GM23338 (cell line): ENCODE measurements at regions not wholly inside any gene's neighbourhood (a gene's known extent, or its start where the extent isn't known, plus 50 kb on each side); places are given as distances from the start of the nearest gene placed in this dataset.

Experiments used
- ATAC-seq: fragments of 200-7000 bp; cut with Tn5 transposase; 3 replicates; pipeline ENCODE4 v1.9.1; 2020
- DNase-seq: peaks from one replicate; pipeline ENCODE4 v3.0.0-alpha.2; 2015; ENCODE audit warnings: low spot score
- H2AFZ ChIP-seq: fragments of 200-600 bp; sonication (generic); 2 replicates; pipeline ENCODE4 v1.8.0; 2016; ENCODE audit warnings: antibody characterized with exemption, mild to moderate bottlenecking, moderate library complexity
- H3F3A ChIP-seq: fragments of 200-600 bp; sonication (generic); replicated peaks from 2 replicates; pipeline ENCODE4 v1.8.0; 2017; ENCODE audit warnings: antibody characterized with exemption, mixed run types, low read depth
- H3K27ac ChIP-seq: fragments of 200-600 bp; sonication (generic); 2 replicates; pipeline ENCODE4 v1.6.1; 2016; ENCODE audit warnings: low read depth
- H3K27me3 ChIP-seq: fragments of 200-600 bp; sonication (generic); 2 replicates; pipeline ENCODE4 v1.8.0; 2016; ENCODE audit warnings: mild to moderate bottlenecking, mixed run types, moderate library complexity; ENCODE audit not compliant: insufficient read depth
- H3K36me3 ChIP-seq: fragments of 200-600 bp; sonication (generic); 2 replicates; pipeline ENCODE4 v1.8.0; 2016; ENCODE audit warnings: mild to moderate bottlenecking; ENCODE audit not compliant: insufficient read depth
- H3K4me1 ChIP-seq: fragments of 200-600 bp; sonication (generic); 2 replicates; pipeline ENCODE4 v1.8.0; 2016; ENCODE audit warnings: mild to moderate bottlenecking, moderate library complexity; ENCODE audit not compliant: insufficient read depth
- H3K4me2 ChIP-seq: fragments of 200-600 bp; sonication (generic); 2 replicates; pipeline ENCODE4 v1.7.1; 2017; ENCODE audit warnings: mixed run types
- H3K4me3 ChIP-seq: fragments of 200-600 bp; sonication (generic); 2 replicates; pipeline ENCODE4 v1.6.1; 2016; ENCODE audit warnings: mixed run types
- H3K79me2 ChIP-seq: fragments of 200-600 bp; sonication (generic); replicated peaks from 2 replicates; pipeline ENCODE4 v1.8.0; 2017; ENCODE audit warnings: mild to moderate bottlenecking; ENCODE audit not compliant: insufficient read depth
- H3K9me2 ChIP-seq: fragments of 200-600 bp; sonication (generic); 2 replicates; pipeline ENCODE4 v1.8.0; 2017; ENCODE audit not compliant: insufficient read depth
- H4K20me1 ChIP-seq: fragments of 200-600 bp; sonication (generic); replicated peaks from 2 replicates; pipeline ENCODE4 v1.8.0; 2017; ENCODE audit warnings: mild to moderate bottlenecking; ENCODE audit not compliant: insufficient read depth
- H3K27ac Mint-ChIP-seq: 2 replicates; pipeline ENCODE4 v1.8.0; 2020; ENCODE audit warnings: inconsistent platforms, mild to moderate bottlenecking, moderate library complexity, mixed read lengths
- H3K27me3 Mint-ChIP-seq: 3 replicates; pipeline ENCODE4 v1.8.0; 2022; ENCODE audit warnings: low read depth, mild to moderate bottlenecking, moderate library complexity, mixed read lengths, inconsistent platforms; ENCODE audit not compliant: insufficient read depth, poor library complexity
- H3K36me3 Mint-ChIP-seq: 3 replicates; pipeline ENCODE4 v1.8.0; 2021; ENCODE audit warnings: low read depth, mild to moderate bottlenecking, inconsistent platforms, moderate library complexity, mixed read lengths
- H3K4me1 Mint-ChIP-seq: 3 replicates; pipeline ENCODE4 v1.8.0; 2020; ENCODE audit warnings: mild to moderate bottlenecking, inconsistent platforms, mixed read lengths
- H3K4me3 Mint-ChIP-seq: 3 replicates; pipeline ENCODE4 v1.8.0; 2021; ENCODE audit warnings: moderate library complexity, mild to moderate bottlenecking, inconsistent platforms, mixed read lengths
- H3K9me3 Mint-ChIP-seq: 3 replicates; pipeline ENCODE4 v1.8.0; 2020; ENCODE audit warnings: moderate library complexity, mild to moderate bottlenecking, inconsistent platforms, mixed read lengths
- CREB1 ChIP-seq: fragments of 250-450 bp; sonication (Bioruptor Pico); IDR thresholded peaks from 2 replicates; pipeline ENCODE4 v1.5.0; 2020; ENCODE audit warnings: low read depth, mild to moderate bottlenecking, moderate library complexity
- EZH2 ChIP-seq: fragments of 200-600 bp; sonication (generic); IDR thresholded peaks from one replicate; pipeline ENCODE4 v1.8.0; 2017; ENCODE audit warnings: antibody characterized with exemption, mild to moderate bottlenecking, low read depth; ENCODE audit not compliant: unreplicated experiment
- JUNB ChIP-seq: IDR thresholded peaks from one replicate; pipeline ENCODE4 v1.6.1; 2016; ENCODE audit warnings: antibody characterized with exemption; ENCODE audit not compliant: unreplicated experiment
- STAT1 ChIP-seq: IDR thresholded peaks from one replicate; pipeline ENCODE4 v1.6.1; 2016; ENCODE audit warnings: antibody characterized with exemption; ENCODE audit not compliant: unreplicated experiment
- ZNF114 ChIP-seq: fragments of 250-450 bp; sonication (Bioruptor Pico); IDR thresholded peaks from 2 replicates; pipeline ENCODE4 v1.5.0; 2020; ENCODE audit warnings: mild to moderate bottlenecking, moderate library complexity
- ZNF462 ChIP-seq: fragments of 250-450 bp; sonication (Bioruptor Pico); IDR thresholded peaks from 2 replicates; pipeline ENCODE4 v1.5.0; 2020; ENCODE audit warnings: mild to moderate bottlenecking, moderate library complexity

DNA sequence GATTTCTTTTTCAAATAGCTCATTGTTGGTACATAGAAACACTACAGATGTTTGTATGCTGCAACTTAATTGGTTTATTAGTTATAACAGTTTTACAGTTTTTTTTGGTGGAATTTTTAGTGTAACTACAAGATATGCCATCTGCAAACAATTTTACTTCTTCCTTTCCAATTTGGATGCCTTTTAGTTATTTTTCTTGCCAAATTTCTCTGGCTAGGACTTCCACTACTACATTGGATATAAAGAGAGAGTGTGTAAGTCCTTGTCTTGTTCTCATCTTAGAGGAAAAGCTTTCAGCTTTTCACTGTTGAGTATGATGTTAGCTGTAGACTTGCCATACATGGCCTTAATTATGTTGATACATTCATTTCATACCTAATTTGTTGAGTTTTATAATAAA is 143.6 kb upstream of the EOMES start:
- Mint-ChIP-seq H3K36me3 (no peaks in the 10 kb centered on the region), H3K4me3 (no peak overlapping the region), H3K27ac (no peak overlapping the region), H3K4me1 (no peaks in the 10 kb centered on the region), H3K27me3 (no peaks in the 10 kb centered on the region), H3K9me3 (peaks cover 5% of the 10 kb centered on the region; the same call in 2 of the 3 replicates)
- no peak for TF ChIP-seq ZNF114
- no peak for TF ChIP-seq JUNB
- no peak for TF ChIP-seq EZH2
- TF ChIP-seq STAT1, result no peak
- Histone ChIP-seq H2AFZ (no peak overlapping the region), H3K9me2 (no peaks in the 10 kb centered on the region), H4K20me1 (no peaks in the 10 kb centered on the region), H3K36me3 (no peaks in the 10 kb centered on the region), H3F3A (no peaks in the 10 kb centered on the region), H3K4me2 (no peak overlapping the region), H3K27ac (no peak overlapping the region), H3K4me1 (no peaks in the 10 kb centered on the region), H3K27me3 (no peaks in the 10 kb centered on the region), H3K79me2 (no peaks in the 10 kb centered on the region), H3K4me3 (no peak overlapping the region)
- ATAC-seq, result no peak
- DNase-seq, result no peak

GRCh38 chr3:27869152-27869551 is 147.0 kb upstream of the EOMES start:
- H3K27ac Mint-ChIP-seq, result no peak overlapping the region
- H3K36me3 Mint-ChIP-seq, result no peaks in the 10 kb centered on the region
- Histone ChIP-seq H2AFZ (no peak overlapping the region), H4K20me1 (no peaks in the 10 kb centered on the region), H3K27me3 (no peaks in the 10 kb centered on the region), H3K27ac (no peak overlapping the region), H3K4me2 (no peak overlapping the region), H3F3A (no peaks in the 10 kb centered on the region), H3K9me2 (no peaks in the 10 kb centered on the region), H3K79me2 (no peaks in the 10 kb centered on the region), H3K4me3 (no peak overlapping the region), H3K36me3 (no peaks in the 10 kb centered on the region), H3K4me1 (no peaks in the 10 kb centered on the region)
- TF ChIP-seq ZNF462 (no peak), ZNF114 (no peak), EZH2 (no peak), CREB1 (CRISPR knock-in tag) (no peak)
- no peaks in the 10 kb centered on the region for H3K4me1 Mint-ChIP-seq
- DNase-seq (no peak), ATAC-seq (no peak)
- H3K9me3 Mint-ChIP-seq, result peaks cover 5% of the 10 kb centered on the region; the same call in 2 of the 3 replicates
- no peaks in the 10 kb centered on the region for H3K27me3 Mint-ChIP-seq
- H3K4me3 Mint-ChIP-seq, result no peak overlapping the region
